Body of pancreas (tissue), 4 donors: ENCODE measurements at regions not wholly inside any gene's neighbourhood (a gene's known extent, or its start where the extent isn't known, plus 50 kb on each side); places are given as distances from the start of the nearest gene placed in this dataset.

Experiments used
- CTCF ChIP-seq, 7 experiments: fragments of 450-650 bp in 4 of 7; fragments of 200-600 bp in 3 of 7; sonication (generic) in 3 of 7; IDR thresholded peaks; one replicate each; pipeline ENCODE4 v1.5.1; 2016 to 2019; ENCODE audit warnings: antibody characterized with exemption in 7 of 7
- POLR2A ChIP-seq, 3 donors: fragments of 450-650 bp; IDR thresholded peaks; one replicate each; pipeline ENCODE4 v1.6.1; 2016; ENCODE audit warnings: antibody characterized with exemption in 3 of 3, mild to moderate bottlenecking in 2 of 3

- no peak for TF ChIP-seq CTCF (IDR thresholded peaks at IDR 0.05)
- no peak for TF ChIP-seq POLR2A (IDR thresholded peaks at IDR 0.05)
These were observed 301.1 kb downstream of the TBL1XR1 start for GRCh38 chr3:176896165-176896564.
